GM12873 (cell line): ENCODE measurements at regions not wholly inside any gene's neighbourhood (a gene's known extent, or its start where the extent isn't known, plus 50 kb on each side); places are given as distances from the start of the nearest gene placed in this dataset.

Experiments used
- CTCF ChIP-seq: IDR thresholded peaks from 2 replicates; pipeline ENCODE4 v1.5.1; 2012; ENCODE audit warnings: low read depth, mild to moderate bottlenecking, moderate library complexity, low read length, control low read depth; ENCODE audit not compliant: insufficient read depth; ENCODE audit errors: missing control alignments

GRCh38 chr2:5839550-5839949 lies 147.4 kb downstream of the SOX11 start:
- no peak for TF ChIP-seq CTCF

GRCh38 chr2:5841126-5841525 lies 148.9 kb downstream of the SOX11 start:
- TF ChIP-seq CTCF, result no peak

GRCh38 chr2:5842326-5842725 lies 150.1 kb downstream of the SOX11 start:
- TF ChIP-seq CTCF, result no peak

- no peak for TF ChIP-seq CTCF
Observed at GRCh38 chr2:5845798-5846330, 153.7 kb downstream of the SOX11 start.

- TF ChIP-seq CTCF, result no peak
Observed at GRCh38 chr2:5846881-5847280, 154.7 kb downstream of the SOX11 start.

GRCh38 chr2:5849562-5849961 lies 157.4 kb downstream of the SOX11 start:
- TF ChIP-seq CTCF, result no peak

- no peak for TF ChIP-seq CTCF
Observed at GRCh38 chr2:5851410-5851809, 159.2 kb downstream of the SOX11 start.
